Thoracic aorta (tissue), 2 donors: ENCODE measurements at regions not wholly inside any gene's neighbourhood (a gene's known extent, or its start where the extent isn't known, plus 50 kb on each side); places are given as distances from the start of the nearest gene placed in this dataset.

Experiments used
- ATAC-seq: fragments of 150-250 bp; one replicate; pipeline ENCODE4 v1.8.0; 2017; ENCODE audit warnings: low read depth; ENCODE audit not compliant: insufficient number of reproducible peaks, low FRiP score
- DNase-seq: peaks from one replicate; pipeline ENCODE4 v3.0.0-alpha.2; 2020; ENCODE audit warnings: low spot score
- H3K27ac ChIP-seq, 2 donors: fragments of 200-600 bp; sonication (generic); 1 replicate in 1 of 2; 2 replicates in 1 of 2; pipeline ENCODE4 v1.5.1; 2016; ENCODE audit warnings: mild to moderate bottlenecking in 2 of 2, moderate library complexity in 2 of 2
- H3K27me3 ChIP-seq: fragments of 200-600 bp; sonication (generic); replicated peaks from 2 replicates; pipeline ENCODE4 v1.6.0; 2016; ENCODE audit warnings: mild to moderate bottlenecking; ENCODE audit not compliant: insufficient read depth
- H3K36me3 ChIP-seq: fragments of 200-600 bp; sonication (generic); one replicate; pipeline ENCODE4 v1.5.1; 2016
- H3K4me1 ChIP-seq, 2 donors: fragments of 200-600 bp; sonication (generic); 1 replicate in 1 of 2; 2 replicates in 1 of 2; pipeline versions ENCODE4 v1.5.1 to v1.6.0; 2016; ENCODE audit warnings: low read depth in 2 of 2, mild to moderate bottlenecking in 1 of 2; ENCODE audit not compliant: control insufficient read depth in 1 of 2
- H3K4me3 ChIP-seq: fragments of 200-600 bp; sonication (generic); 2 replicates; pipeline ENCODE4 v1.5.1; 2016; ENCODE audit warnings: mild to moderate bottlenecking
- H3K9me3 ChIP-seq: fragments of 200-600 bp; sonication (generic); 2 replicates; pipeline ENCODE4 v1.5.1; 2016
- TF ChIP-seq, protein P1 (sequence below): fragments of 200-600 bp; sonication (generic); IDR thresholded peaks from one replicate; pipeline ENCODE4 v1.5.1; 2019; ENCODE audit warnings: antibody characterized with exemption

DNA sequence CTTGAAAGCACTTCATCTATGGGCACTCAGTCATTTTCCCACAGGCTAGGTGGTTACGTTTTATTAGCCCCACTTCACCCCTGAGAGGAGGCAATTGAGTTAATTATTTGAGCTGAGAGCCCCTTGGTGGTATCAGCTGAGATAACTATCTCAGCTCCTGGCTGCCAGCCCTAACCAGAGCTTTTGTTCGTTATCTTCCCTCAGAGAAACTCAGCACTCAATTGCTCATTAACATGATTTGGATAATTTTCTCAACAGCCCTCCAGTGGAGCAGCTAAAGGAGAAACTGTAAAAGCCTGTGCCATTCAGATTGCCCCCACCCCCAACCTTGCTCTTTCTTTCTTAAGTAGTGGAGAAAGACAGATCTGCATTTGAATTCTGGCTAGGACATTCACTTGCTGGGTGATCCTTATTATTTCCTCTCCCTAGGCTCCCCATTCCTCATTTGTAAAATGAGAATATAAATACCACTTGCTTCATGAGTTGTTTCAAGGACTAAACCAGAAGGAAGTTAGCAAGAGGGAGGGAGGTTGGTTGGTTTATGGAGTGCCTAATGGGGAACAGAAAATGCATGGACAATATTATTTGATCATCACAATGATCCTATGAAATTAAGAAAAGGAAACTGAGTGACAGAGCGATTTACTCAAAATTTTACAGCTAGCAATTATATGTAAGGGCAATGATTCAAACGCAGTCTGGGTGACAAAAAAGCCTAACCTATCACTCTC is 218.7 kb upstream of the FGGY start:
- no peak for DNase-seq
- Histone ChIP-seq H3K9me3 (no peaks in the 10 kb centered on the region), H3K36me3 (no peaks in the 10 kb centered on the region), H3K27ac (no peak overlapping the region), H3K27me3 (no peaks in the 10 kb centered on the region), H3K4me1 (no peaks in the 10 kb centered on the region), H3K4me3 (no peak overlapping the region)
- TF ChIP-seq, protein P1, sequence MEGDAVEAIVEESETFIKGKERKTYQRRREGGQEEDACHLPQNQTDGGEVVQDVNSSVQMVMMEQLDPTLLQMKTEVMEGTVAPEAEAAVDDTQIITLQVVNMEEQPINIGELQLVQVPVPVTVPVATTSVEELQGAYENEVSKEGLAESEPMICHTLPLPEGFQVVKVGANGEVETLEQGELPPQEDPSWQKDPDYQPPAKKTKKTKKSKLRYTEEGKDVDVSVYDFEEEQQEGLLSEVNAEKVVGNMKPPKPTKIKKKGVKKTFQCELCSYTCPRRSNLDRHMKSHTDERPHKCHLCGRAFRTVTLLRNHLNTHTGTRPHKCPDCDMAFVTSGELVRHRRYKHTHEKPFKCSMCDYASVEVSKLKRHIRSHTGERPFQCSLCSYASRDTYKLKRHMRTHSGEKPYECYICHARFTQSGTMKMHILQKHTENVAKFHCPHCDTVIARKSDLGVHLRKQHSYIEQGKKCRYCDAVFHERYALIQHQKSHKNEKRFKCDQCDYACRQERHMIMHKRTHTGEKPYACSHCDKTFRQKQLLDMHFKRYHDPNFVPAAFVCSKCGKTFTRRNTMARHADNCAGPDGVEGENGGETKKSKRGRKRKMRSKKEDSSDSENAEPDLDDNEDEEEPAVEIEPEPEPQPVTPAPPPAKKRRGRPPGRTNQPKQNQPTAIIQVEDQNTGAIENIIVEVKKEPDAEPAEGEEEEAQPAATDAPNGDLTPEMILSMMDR: no peak
- no peak for ATAC-seq

DNA sequence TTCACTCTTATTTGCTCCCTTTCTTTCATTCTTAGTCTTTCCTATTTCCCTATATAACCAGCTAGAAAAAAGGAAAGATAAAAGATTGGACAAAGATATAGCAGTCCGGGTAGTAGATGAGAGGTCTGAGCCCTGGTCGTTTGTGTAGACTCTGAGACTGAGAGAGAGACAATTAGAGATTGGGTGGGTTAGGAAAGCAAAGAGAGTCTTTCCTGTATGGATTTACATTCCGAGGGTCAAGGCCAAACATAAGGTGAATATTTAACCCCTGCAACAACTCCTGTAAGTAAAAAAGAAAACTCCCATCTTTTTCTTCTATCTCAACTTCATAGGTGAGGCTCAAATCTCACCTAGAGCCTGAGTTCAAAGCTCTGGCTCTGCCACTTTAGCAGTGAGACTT is 218.0 kb upstream of the FGGY start:
- TF ChIP-seq, protein P1: no peak
- Histone ChIP-seq H3K4me1 (peaks cover 0 to 6% of the 10 kb centered on the region in 2 donors), H3K4me3 (no peak overlapping the region), H3K36me3 (no peaks in the 10 kb centered on the region), H3K27ac (no peak overlapping the region), H3K27me3 (no peaks in the 10 kb centered on the region), H3K9me3 (no peaks in the 10 kb centered on the region)
- ATAC-seq: no peak
- DNase-seq: no peak

DNA sequence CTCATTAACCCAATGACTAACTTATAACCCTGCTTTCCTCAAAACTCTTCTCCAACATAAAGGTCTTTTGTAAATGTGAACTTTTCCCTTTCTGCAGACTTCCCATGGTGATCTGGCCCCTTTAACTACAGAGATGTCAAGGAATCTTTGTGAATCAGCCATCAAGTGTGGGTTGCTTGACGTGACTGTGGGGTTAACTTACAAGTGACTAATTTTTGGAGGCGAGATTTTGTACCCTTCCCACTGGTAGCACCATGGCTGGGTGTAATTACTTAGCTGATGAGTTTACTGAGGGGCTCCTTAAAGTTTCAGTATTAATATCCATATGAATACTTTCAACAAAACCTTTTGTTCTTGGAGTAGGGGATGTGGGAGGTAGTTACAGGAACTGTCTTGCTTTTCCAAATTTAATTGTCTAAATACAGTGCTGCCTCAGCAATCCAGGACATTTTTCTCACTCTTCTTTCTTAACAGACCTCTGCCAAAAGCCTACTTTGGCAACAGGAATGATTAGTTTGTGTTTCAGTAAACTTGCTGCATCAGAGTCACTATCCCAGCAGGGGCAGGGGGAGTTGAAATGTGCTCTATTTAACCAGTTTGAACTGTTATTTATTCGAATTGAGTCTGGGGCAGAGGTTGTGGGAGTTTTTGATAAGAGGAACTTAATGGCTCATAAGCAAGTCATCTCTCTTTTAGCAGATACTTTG is 217.3 kb upstream of the FGGY start:
- peaks cover 0 to 13% of the 10 kb centered on the region in 2 donors for H3K4me1 ChIP-seq
- TF ChIP-seq, protein P1: no peak
- H3K27ac ChIP-seq: no peak overlapping the region
- no peak overlapping the region for H3K4me3 ChIP-seq
- no peaks in the 10 kb centered on the region for H3K27me3 ChIP-seq
- DNase-seq (no peak), ATAC-seq (no peak)
- H3K36me3 ChIP-seq: no peaks in the 10 kb centered on the region
- H3K9me3 ChIP-seq: no peaks in the 10 kb centered on the region

DNA sequence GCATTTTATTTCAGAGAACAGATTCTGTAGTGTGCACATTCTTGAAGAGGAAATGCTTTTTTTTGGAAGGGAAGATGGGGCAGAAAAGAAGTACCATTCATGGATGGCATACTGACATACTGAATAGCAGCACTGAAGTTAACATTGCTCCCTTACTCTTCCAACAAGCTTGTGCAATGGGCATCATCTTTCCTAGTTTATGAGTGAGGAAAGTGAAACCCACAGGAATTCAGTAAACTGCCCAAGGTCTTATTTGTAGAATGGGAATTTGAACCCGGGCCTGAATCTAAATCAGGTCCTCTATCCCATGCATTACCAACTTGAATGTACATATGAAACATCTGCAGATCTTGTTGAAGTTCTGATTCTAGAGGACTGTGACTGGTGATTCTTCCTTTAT is 215.7 kb upstream of the FGGY start:
- Histone ChIP-seq H3K4me1 (peaks cover 0 to 13% of the 10 kb centered on the region in 2 donors), H3K36me3 (no peaks in the 10 kb centered on the region), H3K27ac (no peak overlapping the region), H3K27me3 (no peaks in the 10 kb centered on the region), H3K4me3 (no peak overlapping the region), H3K9me3 (no peaks in the 10 kb centered on the region)
- TF ChIP-seq, protein P1: no peak
- ATAC-seq: no peak
- DNase-seq: no peak

DNA sequence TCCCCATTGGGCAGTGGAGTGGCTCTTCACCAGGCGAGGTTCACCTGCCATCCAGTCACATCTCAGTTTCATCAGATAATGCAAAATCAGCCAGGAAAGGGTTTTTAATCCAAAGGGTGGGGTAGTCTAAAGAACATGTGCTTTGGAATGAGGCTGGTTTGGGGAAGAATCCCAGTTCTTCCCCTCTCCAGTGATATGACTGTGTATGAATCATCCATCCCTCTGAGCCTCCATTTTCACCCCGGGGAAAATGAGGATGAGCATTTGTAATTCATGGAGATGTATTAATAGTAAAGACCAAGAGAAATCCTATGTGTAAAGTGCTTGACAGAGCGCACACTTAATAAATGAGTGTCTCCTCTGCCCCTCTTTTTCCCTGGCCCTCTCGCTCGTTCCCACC is 215.1 kb upstream of the FGGY start:
- H3K9me3 ChIP-seq: no peaks in the 10 kb centered on the region
- H3K4me3 ChIP-seq: no peak overlapping the region
- TF ChIP-seq, protein P1: no peak
- no peak for ATAC-seq
- no peak for DNase-seq
- no peak overlapping the region for H3K27ac ChIP-seq
- H3K4me1 ChIP-seq: peaks cover 0 to 13% of the 10 kb centered on the region in 2 donors
- H3K27me3 ChIP-seq: no peaks in the 10 kb centered on the region
- no peaks in the 10 kb centered on the region for H3K36me3 ChIP-seq
